Suprapubic skin (tissue), 4 donors: ENCODE measurements at regions not wholly inside any gene's neighbourhood (a gene's known extent, or its start where the extent isn't known, plus 50 kb on each side); places are given as distances from the start of the nearest gene placed in this dataset.

Experiments
- DNase-seq, 2 donors: peaks; one replicate each; pipeline ENCODE4 v3.0.0-alpha.2; 2019; ENCODE audit warnings: low spot score in 2 of 2
- H3K27ac ChIP-seq: fragments of 200-600 bp; sonication (generic); one replicate; pipeline ENCODE4 v1.5.1; 2019
- H3K27me3 ChIP-seq: fragments of 200-600 bp; sonication (generic); one replicate; pipeline ENCODE4 v1.5.1; 2019
- H3K36me3 ChIP-seq: fragments of 200-600 bp; sonication (generic); one replicate; pipeline ENCODE4 v1.5.1; 2019
- H3K4me1 ChIP-seq: fragments of 200-600 bp; sonication (generic); one replicate; pipeline ENCODE4 v1.5.1; 2019
- H3K4me3 ChIP-seq: fragments of 200-600 bp; sonication (generic); one replicate; pipeline ENCODE4 v1.5.1; 2019; ENCODE audit warnings: mild to moderate bottlenecking
- H3K9me3 ChIP-seq: fragments of 200-600 bp; sonication (generic); one replicate; pipeline ENCODE4 v1.5.1; 2019
- EP300 ChIP-seq: sonication (generic); formaldehyde crosslinking; IDR thresholded peaks from one replicate; pipeline ENCODE4 v1.6.1; 2017; ENCODE audit warnings: antibody characterized with exemption
- POLR2A ChIP-seq, 2 donors: fragments of 450-650 bp; IDR thresholded peaks; one replicate each; pipeline ENCODE4 v1.6.1; 2017; ENCODE audit warnings: antibody characterized with exemption in 2 of 2, mild to moderate bottlenecking in 2 of 2, moderate library complexity in 2 of 2
- POLR2AphosphoS5 ChIP-seq, 3 donors: sonication (generic); formaldehyde crosslinking; IDR thresholded peaks; one replicate each; pipeline ENCODE4 v1.6.1; 2017; ENCODE audit warnings: antibody characterized with exemption in 3 of 3
- WGBS: methylation state at CpG from one replicate; pipeline ENCODE4 v1.1.5; 2018; 5-methylcytosine and 5-hydroxymethylcytosine counted together
- TF ChIP-seq, protein P1 (sequence below), 2 donors: fragments of 200-600 bp in 1 of 2; fragments of 450-650 bp in 1 of 2; sonication (generic) in 1 of 2; IDR thresholded peaks; one replicate each; pipeline ENCODE4 v1.5.1; 2016 to 2019; ENCODE audit warnings: antibody characterized with exemption in 2 of 2, mild to moderate bottlenecking in 1 of 2, moderate library complexity in 1 of 2

DNA sequence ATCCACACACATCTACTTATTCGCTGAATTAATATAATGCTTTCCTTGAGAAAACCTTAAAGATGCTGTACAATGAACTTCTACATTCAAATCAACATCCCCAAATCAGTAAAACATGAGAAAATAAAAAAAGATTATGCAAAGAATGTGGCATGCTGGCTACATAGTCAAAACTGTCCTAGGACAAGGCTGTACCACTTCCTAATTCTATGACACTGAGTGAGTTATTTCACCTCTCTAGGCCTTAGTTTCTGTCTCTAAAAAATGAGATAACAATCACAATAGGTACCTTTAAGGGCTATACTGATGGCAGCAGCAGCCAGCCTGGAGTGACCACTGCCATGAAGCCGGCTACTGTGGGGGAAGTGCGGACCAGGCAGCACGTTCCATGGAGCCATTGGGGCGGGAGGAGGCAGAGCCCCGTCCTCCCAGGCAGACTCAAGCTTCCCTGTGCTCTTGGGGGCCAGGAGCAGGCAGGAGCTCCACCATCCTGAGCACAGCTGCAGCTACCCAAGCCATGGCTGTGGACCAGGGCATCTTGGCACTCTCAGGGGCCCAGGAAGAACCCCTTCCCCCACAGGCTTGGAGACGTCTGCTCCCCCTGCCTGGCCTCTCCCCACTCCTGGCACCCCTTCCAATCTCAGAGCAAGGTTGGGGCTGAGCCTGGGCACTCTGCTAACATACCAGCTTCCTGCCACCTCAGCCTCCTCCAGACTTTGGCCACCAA is 110.2 kb downstream of the ELAPOR2 start:
- TF ChIP-seq, protein P1, sequence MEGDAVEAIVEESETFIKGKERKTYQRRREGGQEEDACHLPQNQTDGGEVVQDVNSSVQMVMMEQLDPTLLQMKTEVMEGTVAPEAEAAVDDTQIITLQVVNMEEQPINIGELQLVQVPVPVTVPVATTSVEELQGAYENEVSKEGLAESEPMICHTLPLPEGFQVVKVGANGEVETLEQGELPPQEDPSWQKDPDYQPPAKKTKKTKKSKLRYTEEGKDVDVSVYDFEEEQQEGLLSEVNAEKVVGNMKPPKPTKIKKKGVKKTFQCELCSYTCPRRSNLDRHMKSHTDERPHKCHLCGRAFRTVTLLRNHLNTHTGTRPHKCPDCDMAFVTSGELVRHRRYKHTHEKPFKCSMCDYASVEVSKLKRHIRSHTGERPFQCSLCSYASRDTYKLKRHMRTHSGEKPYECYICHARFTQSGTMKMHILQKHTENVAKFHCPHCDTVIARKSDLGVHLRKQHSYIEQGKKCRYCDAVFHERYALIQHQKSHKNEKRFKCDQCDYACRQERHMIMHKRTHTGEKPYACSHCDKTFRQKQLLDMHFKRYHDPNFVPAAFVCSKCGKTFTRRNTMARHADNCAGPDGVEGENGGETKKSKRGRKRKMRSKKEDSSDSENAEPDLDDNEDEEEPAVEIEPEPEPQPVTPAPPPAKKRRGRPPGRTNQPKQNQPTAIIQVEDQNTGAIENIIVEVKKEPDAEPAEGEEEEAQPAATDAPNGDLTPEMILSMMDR (IDR thresholded peaks at IDR 0.05), result no peak
- TF ChIP-seq POLR2A (IDR thresholded peaks at IDR 0.05), result no peak
- no peak for TF ChIP-seq POLR2AphosphoS5 (IDR thresholded peaks at IDR 0.05)
- no peak for TF ChIP-seq EP300
- H3K27me3 ChIP-seq, result no peaks in the 10 kb centered on the region

DNA sequence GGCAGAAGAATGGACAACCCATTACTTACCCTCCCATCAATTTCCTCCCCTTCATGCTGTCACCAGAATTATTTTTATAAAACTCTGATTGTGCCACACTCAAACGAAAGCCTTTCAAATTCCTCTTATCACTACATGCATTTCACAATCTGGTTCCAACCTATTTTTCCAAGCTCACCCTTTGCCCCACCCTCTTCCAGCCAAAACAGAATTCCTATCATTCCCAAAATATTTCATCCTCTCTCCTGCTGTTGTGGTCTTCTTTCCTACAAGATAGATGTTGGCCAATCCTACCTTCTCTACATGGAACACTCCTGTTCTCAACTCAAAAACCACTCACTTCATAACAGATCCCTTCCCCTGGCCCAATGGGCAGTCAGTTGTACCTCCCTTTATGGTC is 111.5 kb downstream of the ELAPOR2 start:
- TF ChIP-seq POLR2A (IDR thresholded peaks at IDR 0.05) (no peak), POLR2AphosphoS5 (IDR thresholded peaks at IDR 0.05) (no peak), EP300 (no peak)
- TF ChIP-seq, protein P1 (IDR thresholded peaks at IDR 0.05), result no peak
- no peak overlapping the region for H3K4me3 ChIP-seq
- H3K27me3 ChIP-seq, result no peaks in the 10 kb centered on the region
- no peaks in the 10 kb centered on the region for H3K9me3 ChIP-seq
- H3K4me1 ChIP-seq, result no peaks in the 10 kb centered on the region
- no peak for DNase-seq
- WGBS, result 38% methylated on average over 1 of the region's 1 CpG
- H3K36me3 ChIP-seq, result no peaks in the 10 kb centered on the region
- no peak overlapping the region for H3K27ac ChIP-seq

More for the DNA sequence above, 110.2 kb downstream of the ELAPOR2 start:
- Histone ChIP-seq H3K36me3 (no peaks in the 10 kb centered on the region), H3K4me3 (no peak overlapping the region), H3K9me3 (no peaks in the 10 kb centered on the region), H3K27ac (no peak overlapping the region), H3K4me1 (no peaks in the 10 kb centered on the region)
- 77% methylated on average over 4 of the region's 7 CpGs for WGBS
- no peak for DNase-seq

DNA sequence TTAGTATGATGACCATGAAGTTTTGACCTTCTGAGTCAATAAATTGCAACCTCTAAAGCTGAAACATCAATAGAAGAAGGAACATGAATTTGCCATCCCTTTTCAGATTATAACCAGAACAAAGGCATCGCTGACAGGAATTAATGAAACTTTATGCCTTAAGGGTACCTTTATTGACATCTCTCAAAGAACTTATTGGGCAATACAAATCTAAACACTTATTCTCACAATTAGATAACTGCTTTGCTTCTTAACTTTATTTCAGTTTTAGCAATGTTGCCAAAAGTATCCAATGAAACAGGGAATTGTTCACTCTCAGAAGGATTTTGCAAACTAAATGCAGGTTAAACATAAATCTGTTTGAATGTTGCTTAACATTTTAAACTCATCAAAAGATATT is 116.0 kb downstream of the ELAPOR2 start:
- Histone ChIP-seq H3K4me3 (no peak overlapping the region), H3K27ac (no peak overlapping the region), H3K9me3 (no peaks in the 10 kb centered on the region), H3K4me1 (no peaks in the 10 kb centered on the region), H3K36me3 (no peaks in the 10 kb centered on the region), H3K27me3 (no peaks in the 10 kb centered on the region)
- no peak for DNase-seq
- 83% methylated on average over 1 of the region's 1 CpG for WGBS
- TF ChIP-seq POLR2A (IDR thresholded peaks at IDR 0.05) (no peak), POLR2AphosphoS5 (IDR thresholded peaks at IDR 0.05) (no peak), EP300 (no peak)
- TF ChIP-seq, protein P1 (IDR thresholded peaks at IDR 0.05), result no peak

DNA sequence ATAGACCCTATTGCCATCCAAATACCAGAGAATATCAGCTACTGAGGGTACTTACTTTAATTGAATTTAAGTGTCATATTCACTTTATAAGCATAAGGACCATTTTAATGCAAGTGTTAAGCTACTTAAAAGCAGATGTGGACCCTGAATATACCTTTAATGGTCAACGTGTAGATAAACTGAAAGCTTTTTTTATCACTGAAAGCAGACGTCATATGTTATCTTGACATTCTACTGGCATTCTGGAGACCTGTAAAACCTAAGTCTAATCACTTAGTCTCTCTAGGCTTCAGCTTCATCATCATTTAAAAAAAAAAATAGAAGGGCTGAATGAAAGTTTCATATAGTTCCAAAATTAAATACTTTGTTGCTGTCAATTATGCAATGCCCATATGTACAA is 116.5 kb downstream of the ELAPOR2 start:
- no peak overlapping the region for H3K27ac ChIP-seq
- H3K27me3 ChIP-seq, result no peaks in the 10 kb centered on the region
- TF ChIP-seq POLR2AphosphoS5 (IDR thresholded peaks at IDR 0.05) (no peak), EP300 (no peak), POLR2A (IDR thresholded peaks at IDR 0.05) (no peak)
- TF ChIP-seq, protein P1 (IDR thresholded peaks at IDR 0.05), result no peak
- no peak for DNase-seq
- no peaks in the 10 kb centered on the region for H3K36me3 ChIP-seq
- 77% methylated on average over 2 of the region's 2 CpGs for WGBS
- H3K4me1 ChIP-seq, result no peaks in the 10 kb centered on the region
- no peak overlapping the region for H3K4me3 ChIP-seq
- no peaks in the 10 kb centered on the region for H3K9me3 ChIP-seq

DNA sequence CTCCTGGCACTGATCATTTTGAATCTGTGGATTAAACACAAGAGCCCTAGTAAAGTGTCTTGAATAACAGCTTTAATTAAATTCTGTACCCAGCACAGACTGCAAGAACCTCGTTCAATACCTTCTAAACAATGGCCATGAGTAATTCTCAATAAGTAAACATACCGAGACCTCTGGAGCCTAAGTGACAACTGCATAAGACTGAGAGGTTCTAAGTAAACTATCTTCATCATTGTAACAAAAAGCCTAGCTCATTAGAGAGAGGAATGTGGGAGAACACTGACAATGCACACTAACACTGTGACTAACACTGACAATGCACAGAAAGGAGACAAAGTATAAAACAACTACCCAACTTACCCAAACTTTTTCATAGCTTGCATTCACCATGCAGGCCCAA is 117.4 kb downstream of the ELAPOR2 start:
- H3K27me3 ChIP-seq, result no peaks in the 10 kb centered on the region
- no peak overlapping the region for H3K27ac ChIP-seq
- no peaks in the 10 kb centered on the region for H3K4me1 ChIP-seq
- DNase-seq, result no peak
- H3K9me3 ChIP-seq, result no peaks in the 10 kb centered on the region
- H3K36me3 ChIP-seq, result no peaks in the 10 kb centered on the region
- no peak for TF ChIP-seq POLR2A (IDR thresholded peaks at IDR 0.05)
- no peak for TF ChIP-seq POLR2AphosphoS5 (IDR thresholded peaks at IDR 0.05)
- TF ChIP-seq, protein P1 (IDR thresholded peaks at IDR 0.05), result no peak
- TF ChIP-seq EP300, result no peak
- WGBS, result 93% methylated on average over 2 of the region's 2 CpGs
- H3K4me3 ChIP-seq, result no peak overlapping the region
